GM18867 (cell line): ENCODE measurements at regions not wholly inside any gene's neighbourhood (a gene's known extent, or its start where the extent isn't known, plus 50 kb on each side); places are given as distances from the start of the nearest gene placed in this dataset.
"Not testable (repeated sequence)": the region's sequence is repeated elsewhere in the genome, so short reads cannot be mapped to it uniquely, and the experiment has no call there.

Source experiments
- ATAC-seq: cut with Tn5 transposase; IDR thresholded peaks from one replicate; pipeline ENCODE4 v1.9.1; 2021; ENCODE audit warnings: mild to moderate bottlenecking, moderate library complexity; ENCODE audit not compliant: unreplicated experiment

DNA sequence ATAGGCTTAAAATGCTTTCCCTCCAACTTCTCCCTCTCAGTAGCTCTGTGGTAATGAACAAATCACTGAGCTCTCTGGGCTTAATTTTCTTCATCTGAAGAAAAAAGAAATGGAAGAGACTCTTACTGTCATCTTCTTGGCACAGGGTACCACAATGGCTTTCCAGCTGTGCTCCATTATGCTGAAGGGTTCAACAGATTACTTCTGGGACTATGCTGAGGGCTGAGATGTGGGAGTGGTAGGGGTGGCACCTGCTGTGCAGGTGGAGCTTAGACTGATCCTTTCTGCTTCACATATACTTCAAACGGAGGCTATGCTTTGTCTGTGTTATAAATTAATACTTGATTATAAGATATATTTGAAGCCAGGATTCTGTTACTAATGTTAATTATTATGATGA, 840.2 kb upstream of the C9orf72 start:
- ATAC-seq, result no peak

DNA sequence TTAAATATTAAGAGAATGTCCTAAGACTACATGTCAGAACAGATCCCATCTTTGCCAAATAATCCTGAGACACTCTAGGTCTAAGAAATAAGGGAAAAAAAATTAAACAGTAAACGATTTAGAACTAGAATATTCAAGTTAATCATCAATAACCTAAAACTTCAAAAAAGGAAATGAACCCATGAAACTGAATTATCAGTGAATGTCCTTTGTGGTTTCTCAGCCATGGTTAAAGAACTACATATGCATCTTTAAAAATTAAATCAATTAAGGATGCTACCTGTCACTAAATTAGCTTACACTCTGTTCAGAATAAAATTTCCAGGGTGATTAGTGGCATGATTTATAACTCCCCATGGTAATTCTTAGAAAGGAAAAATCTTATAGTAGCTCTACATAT, 850.0 kb upstream of the C9orf72 start:
- no peak for ATAC-seq

DNA sequence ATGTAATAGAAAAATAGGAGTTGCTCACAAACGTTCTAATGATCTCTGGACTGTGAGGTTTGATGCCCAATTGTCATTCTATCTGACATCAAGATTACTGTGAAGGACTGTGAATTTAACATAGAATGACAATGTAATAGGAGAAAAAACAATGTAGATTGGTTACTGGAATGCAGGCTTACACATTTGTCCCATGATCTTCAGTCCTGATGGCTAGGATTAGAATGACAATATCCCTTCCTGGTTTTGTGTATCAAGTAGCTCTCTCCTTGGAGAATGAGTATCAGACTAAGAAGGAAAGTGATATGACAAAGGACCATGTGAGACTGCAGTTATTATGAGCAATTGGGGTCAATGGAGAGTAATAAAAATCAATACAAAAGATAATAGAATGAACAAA, 862.2 kb upstream of the C9orf72 start:
- no peak for ATAC-seq

DNA sequence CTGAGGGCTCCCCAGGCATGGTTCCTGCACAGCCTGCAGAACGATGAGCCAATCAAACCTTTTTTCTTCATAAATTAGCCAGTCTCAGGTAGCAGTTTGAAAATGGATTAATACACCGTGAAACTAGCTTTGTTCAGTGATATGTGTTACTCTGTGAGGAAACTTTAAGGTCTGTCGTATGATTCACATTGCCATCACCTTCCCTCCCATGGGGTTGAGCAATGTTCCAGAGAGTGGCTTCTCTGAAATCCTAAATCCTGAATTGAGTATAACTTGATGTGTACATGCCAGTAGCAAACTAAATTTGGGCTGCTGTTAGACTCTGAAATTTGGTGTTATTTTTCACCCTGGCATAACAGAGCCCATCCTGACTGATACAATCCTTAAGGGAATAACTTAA, 866.4 kb upstream of the C9orf72 start:
- ATAC-seq, result no peak

- ATAC-seq, result no peak
Observed at GRCh38 chr9:28443461-28443860, 870.2 kb upstream of the C9orf72 start.

GRCh38 chr9:28444637-28445036, 871.4 kb upstream of the C9orf72 start:
- ATAC-seq, result no peak

DNA sequence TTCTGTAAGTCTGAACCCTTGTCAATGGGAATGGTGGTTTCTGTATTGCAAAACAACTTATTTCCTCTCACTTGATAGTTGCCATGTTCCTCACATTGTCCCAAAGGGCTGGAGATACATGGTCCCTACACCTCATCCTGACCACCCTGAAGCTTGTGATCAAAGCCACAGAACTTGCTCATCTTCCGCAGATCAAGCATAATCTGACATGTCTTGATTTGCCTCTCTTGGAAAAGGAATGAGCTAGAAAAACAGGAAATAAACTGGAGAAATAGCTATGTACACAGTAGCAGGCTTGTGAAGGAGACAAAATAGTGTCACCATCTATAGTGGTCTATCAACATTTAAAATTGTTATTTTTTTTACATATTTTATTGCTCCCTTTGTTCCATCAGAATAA, 871.9 kb upstream of the C9orf72 start:
- ATAC-seq, result no peak

GRCh38 chr9:28453918-28454317, 880.6 kb upstream of the C9orf72 start:
- no peak for ATAC-seq

- no peak for ATAC-seq
Observed at GRCh38 chr9:28456861-28457260, 883.6 kb upstream of the C9orf72 start.

DNA sequence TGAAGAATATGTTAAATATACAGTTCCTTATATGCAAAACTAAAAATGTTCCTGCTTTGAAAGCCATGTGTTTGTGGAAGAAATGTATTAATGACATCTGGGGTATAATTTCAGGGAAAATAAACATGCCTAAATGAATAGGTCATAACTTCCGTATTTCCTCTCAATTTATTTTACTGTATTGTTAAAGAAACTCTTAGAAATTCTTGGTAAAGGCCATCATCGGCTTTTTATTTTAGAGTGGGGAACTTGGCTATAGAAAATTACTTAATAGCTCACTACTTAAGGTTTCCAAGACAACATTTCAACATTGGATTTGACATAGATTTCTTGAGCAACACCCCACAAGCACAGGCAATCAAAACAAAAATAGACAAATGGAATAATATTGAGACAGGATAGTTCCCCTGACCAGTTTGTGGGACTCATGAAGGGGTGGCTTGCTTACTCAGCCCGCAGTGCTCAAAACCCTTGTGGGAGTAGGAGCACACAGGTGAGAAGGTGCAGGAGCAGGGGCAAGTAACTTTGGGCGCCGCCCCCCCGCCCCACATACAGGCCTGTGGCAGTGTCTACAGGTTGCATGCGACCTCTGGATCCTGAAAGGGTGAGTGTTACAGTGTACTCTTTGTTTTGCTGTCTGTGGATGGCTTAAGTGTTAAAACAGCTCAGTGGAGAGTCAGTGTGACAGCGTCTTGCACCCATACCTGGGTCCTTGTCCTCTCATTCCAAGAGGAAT, 891.4 kb upstream of the C9orf72 start:
- no peak for ATAC-seq

GRCh38 chr9:28471261-28471660, 898.0 kb upstream of the C9orf72 start:
- ATAC-seq, result no peak

DNA sequence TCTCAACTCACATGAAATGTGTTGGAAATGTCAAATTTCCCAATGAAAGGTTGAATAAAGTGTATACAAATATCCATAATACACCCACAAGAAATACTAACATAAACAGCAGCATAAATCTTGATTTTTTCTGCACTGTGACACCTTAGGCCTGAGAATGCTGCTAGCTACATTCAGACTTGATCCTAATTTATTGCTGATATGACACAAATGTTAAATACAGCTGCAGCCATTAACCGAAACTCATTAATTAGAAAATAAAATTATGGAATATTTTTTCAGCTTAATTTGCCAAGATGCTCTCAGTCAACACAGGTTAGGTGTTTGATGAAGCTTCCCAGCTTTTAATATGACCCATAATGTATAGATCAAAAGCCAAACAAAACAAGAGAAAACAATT, 914.3 kb upstream of the C9orf72 start:
- no peak for ATAC-seq

DNA sequence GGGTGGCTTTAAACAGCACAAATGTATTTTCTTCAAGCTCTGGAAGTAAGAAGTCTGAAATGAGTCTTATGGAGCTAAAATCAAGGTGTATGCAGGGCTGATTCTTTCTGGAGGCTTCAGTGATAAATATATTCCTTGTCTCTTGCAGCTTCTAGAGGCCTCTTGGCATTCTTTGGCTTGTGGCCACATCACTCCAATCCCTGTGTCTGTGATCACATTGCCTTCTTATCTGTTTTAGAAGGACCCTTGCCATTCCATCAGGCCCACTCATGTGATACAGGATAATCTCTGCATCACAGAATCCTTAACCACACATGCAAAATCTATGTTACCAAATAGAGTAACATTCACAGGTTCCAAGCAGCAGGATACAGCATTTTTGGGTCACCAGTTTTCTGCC, 917.8 kb upstream of the C9orf72 start:
- ATAC-seq, result no peak

DNA sequence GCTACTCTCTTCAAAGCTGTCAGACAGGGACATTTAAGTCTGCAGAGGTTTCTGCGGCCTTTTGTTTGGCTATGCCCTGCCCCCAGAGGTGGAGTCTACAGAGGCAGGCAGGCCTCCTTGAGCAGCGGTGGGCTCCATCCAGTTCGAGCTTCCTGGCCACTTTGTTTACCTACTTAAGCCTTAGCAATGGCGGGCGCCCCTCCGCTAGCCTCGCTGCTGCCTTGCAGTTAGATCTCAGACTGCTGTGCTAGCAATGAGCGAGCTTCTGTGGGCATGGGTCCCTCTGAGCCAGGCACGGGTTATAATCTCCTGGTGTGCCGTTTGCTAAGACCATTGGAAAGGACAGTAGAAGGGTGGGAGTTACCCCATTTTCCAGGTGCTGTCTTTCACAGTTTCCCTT, 924.9 kb upstream of the C9orf72 start:
- ATAC-seq, result not testable (repeated sequence)

GRCh38 chr9:28502189-28502588, 928.9 kb upstream of the C9orf72 start:
- no peak for ATAC-seq

- ATAC-seq, result no peak
Observed at GRCh38 chr9:28502741-28503140, 929.5 kb upstream of the C9orf72 start.

GRCh38 chr9:28503573-28503972, 930.3 kb upstream of the C9orf72 start:
- ATAC-seq, result no peak

- ATAC-seq, result no peak
Observed at GRCh38 chr9:28518439-28518838, 945.2 kb upstream of the C9orf72 start.

- not testable (repeated sequence) for ATAC-seq
Observed at GRCh38 chr9:28524309-28524708, 951.0 kb upstream of the C9orf72 start.

GRCh38 chr9:28528049-28528448, 954.8 kb upstream of the C9orf72 start:
- no peak for ATAC-seq

- ATAC-seq, result no peak
Observed at GRCh38 chr9:28538132-28538531, 964.9 kb upstream of the C9orf72 start.

DNA sequence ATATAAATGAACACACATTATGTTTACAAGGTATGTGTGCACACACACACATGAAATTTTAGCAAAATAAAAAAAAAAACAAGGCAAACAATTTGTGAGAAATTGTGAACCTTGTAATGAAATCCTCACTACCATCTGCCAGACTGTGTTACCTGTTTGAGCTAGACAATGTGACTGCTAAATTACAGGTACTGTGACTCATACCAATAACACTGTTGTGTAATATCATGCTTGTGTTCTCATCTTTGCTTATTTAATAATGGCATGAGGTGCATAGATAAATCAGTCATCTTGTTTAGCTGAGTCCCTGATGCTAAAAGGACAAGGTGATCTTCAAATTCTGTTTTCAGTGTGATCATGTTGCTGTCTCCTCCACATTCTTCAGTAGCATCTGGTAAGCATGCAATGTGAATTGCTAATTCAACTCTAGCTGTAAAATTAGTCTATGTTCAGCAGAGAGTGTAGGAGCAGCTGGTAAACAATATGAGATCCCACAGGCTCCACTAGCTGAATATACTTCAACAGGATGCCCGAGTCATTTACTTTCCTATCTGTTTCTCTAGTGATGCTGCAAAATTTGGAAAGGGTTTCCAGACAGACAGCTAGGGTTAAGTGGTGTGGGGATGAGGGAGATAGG, 966.3 kb upstream of the C9orf72 start:
- no peak for ATAC-seq

DNA sequence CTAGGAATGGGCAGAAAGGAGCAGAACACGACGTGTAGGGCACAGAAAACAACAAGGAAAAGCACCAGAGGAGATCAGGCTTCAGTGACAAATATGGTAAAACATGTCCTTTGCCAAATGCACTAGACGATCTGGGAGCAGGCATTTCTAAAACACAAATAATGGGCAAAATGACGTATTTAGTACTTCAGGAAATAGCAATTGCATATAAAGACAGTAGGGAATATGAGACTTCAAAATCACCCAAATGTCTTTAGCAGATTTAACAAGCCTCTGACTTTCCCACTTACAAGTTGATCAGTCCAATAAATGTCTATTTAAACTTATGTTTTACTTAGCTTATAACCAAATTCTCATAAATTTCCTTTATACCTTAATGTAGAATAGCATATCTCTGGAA, 969.6 kb upstream of the C9orf72 start:
- no peak for ATAC-seq
